ENCODE measurements at regions not wholly inside any gene's neighbourhood (a gene's known extent, or its start where the extent isn't known, plus 50 kb on each side); places are given as distances from the start of the nearest gene placed in this dataset.

- no peaks in the 10 kb centered on the region for H3K36me3 ChIP-seq (ENCODE audit: control insufficient read depth, insufficient read depth, low read length)
- H3K27ac ChIP-seq (ENCODE audit: low read depth, low read length), result no peak overlapping the region
- H3K4me3 ChIP-seq (ENCODE audit: low read depth, low read length), result no peak overlapping the region
- no peaks in the 10 kb centered on the region for H3K4me1 ChIP-seq (ENCODE audit: control insufficient read depth, insufficient read depth, low read length)
- H3K9me3 ChIP-seq (ENCODE audit: control insufficient read depth, insufficient read depth, low read length), result no peaks in the 10 kb centered on the region
- peak in 1 of 6 donors; percentile 26 for DNase-seq (ENCODE audit: low read depth in 4 of 6, low spot score in 6 of 6)
- peaks cover 2% of the 10 kb centered on the region for H3K27me3 ChIP-seq (ENCODE audit: control insufficient read depth, insufficient read depth, low read length)
- WGBS (ENCODE audit: insufficient coverage), result no CpG with 5 or more reads among the region's 4 CpGs
These were observed 175.8 kb upstream of the ATP11B start for GRCh38 chr3:182617500-182617899.

- no peak overlapping the region for H3K27ac ChIP-seq (ENCODE audit: low read depth, low read length)
- H3K4me3 ChIP-seq (ENCODE audit: low read depth, low read length), result no peak overlapping the region
- H3K4me1 ChIP-seq (ENCODE audit: control insufficient read depth, insufficient read depth, low read length), result no peaks in the 10 kb centered on the region
- DNase-seq (ENCODE audit: low read depth in 4 of 6, low spot score in 6 of 6), result peak in 5 of 6 donors; percentile 43 to 91 (median 64)
- 60% methylated on average over 2 of the region's 8 CpGs for WGBS (ENCODE audit: insufficient coverage)
- H3K27me3 ChIP-seq (ENCODE audit: control insufficient read depth, insufficient read depth, low read length), result peaks cover 2% of the 10 kb centered on the region
- H3K36me3 ChIP-seq (ENCODE audit: control insufficient read depth, insufficient read depth, low read length), result no peaks in the 10 kb centered on the region
- no peaks in the 10 kb centered on the region for H3K9me3 ChIP-seq (ENCODE audit: control insufficient read depth, insufficient read depth, low read length)
These were observed 175.1 kb upstream of the ATP11B start for GRCh38 chr3:182618085-182618732.

- Histone ChIP-seq H3K36me3 (ENCODE audit: control insufficient read depth, insufficient read depth, low read length) (no peaks in the 10 kb centered on the region), H3K4me1 (ENCODE audit: control insufficient read depth, insufficient read depth, low read length) (no peaks in the 10 kb centered on the region), H3K27ac (ENCODE audit: low read depth, low read length) (no peak overlapping the region), H3K27me3 (ENCODE audit: control insufficient read depth, insufficient read depth, low read length) (peaks cover 2% of the 10 kb centered on the region), H3K9me3 (ENCODE audit: control insufficient read depth, insufficient read depth, low read length) (no peaks in the 10 kb centered on the region), H3K4me3 (ENCODE audit: low read depth, low read length) (no peak overlapping the region)
- 94% methylated on average over 7 of the region's 9 CpGs for WGBS (ENCODE audit: insufficient coverage)
- DNase-seq (ENCODE audit: low read depth in 4 of 6, low spot score in 6 of 6), result no peak
These were observed 174.2 kb upstream of the ATP11B start for GRCh38 chr3:182618981-182619591.

- peaks cover 1% of the 10 kb centered on the region for H3K27me3 ChIP-seq (ENCODE audit: control insufficient read depth, insufficient read depth, low read length)
- no peak for DNase-seq (ENCODE audit: low read depth in 4 of 6, low spot score in 6 of 6)
- no peak overlapping the region for H3K27ac ChIP-seq (ENCODE audit: low read depth, low read length)
- H3K36me3 ChIP-seq (ENCODE audit: control insufficient read depth, insufficient read depth, low read length), result no peaks in the 10 kb centered on the region
- no peaks in the 10 kb centered on the region for H3K9me3 ChIP-seq (ENCODE audit: control insufficient read depth, insufficient read depth, low read length)
- no peaks in the 10 kb centered on the region for H3K4me1 ChIP-seq (ENCODE audit: control insufficient read depth, insufficient read depth, low read length)
- H3K4me3 ChIP-seq (ENCODE audit: low read depth, low read length), result no peak overlapping the region
These were observed 172.4 kb upstream of the ATP11B start for GRCh38 chr3:182620723-182621434.

GRCh38 chr3:182621435-182622240 is 171.7 kb upstream of the ATP11B start:
- H3K4me1 ChIP-seq (ENCODE audit: control insufficient read depth, insufficient read depth, low read length), result no peaks in the 10 kb centered on the region
- peak in 2 of 6 donors; percentile 29 to 51 for DNase-seq (ENCODE audit: low read depth in 4 of 6, low spot score in 6 of 6)
- H3K4me3 ChIP-seq (ENCODE audit: low read depth, low read length), result no peak overlapping the region
- no peaks in the 10 kb centered on the region for H3K36me3 ChIP-seq (ENCODE audit: control insufficient read depth, insufficient read depth, low read length)
- 36% methylated on average over 1 of the region's 4 CpGs for WGBS (ENCODE audit: insufficient coverage)
- no peaks in the 10 kb centered on the region for H3K27me3 ChIP-seq (ENCODE audit: control insufficient read depth, insufficient read depth, low read length)
- H3K9me3 ChIP-seq (ENCODE audit: control insufficient read depth, insufficient read depth, low read length), result no peaks in the 10 kb centered on the region
- H3K27ac ChIP-seq (ENCODE audit: low read depth, low read length), result no peak overlapping the region

- no peak overlapping the region for H3K27ac ChIP-seq (ENCODE audit: low read depth, low read length)
- H3K4me3 ChIP-seq (ENCODE audit: low read depth, low read length), result no peak overlapping the region
- H3K4me1 ChIP-seq (ENCODE audit: control insufficient read depth, insufficient read depth, low read length), result no peaks in the 10 kb centered on the region
- no peaks in the 10 kb centered on the region for H3K27me3 ChIP-seq (ENCODE audit: control insufficient read depth, insufficient read depth, low read length)
- H3K36me3 ChIP-seq (ENCODE audit: control insufficient read depth, insufficient read depth, low read length), result no peaks in the 10 kb centered on the region
- no peaks in the 10 kb centered on the region for H3K9me3 ChIP-seq (ENCODE audit: control insufficient read depth, insufficient read depth, low read length)
- DNase-seq (ENCODE audit: low read depth in 4 of 6, low spot score in 6 of 6), result no peak
These were observed 171.1 kb upstream of the ATP11B start for GRCh38 chr3:182622241-182622545.

GRCh38 chr3:182626484-182627467 is 166.5 kb upstream of the ATP11B start:
- H3K4me3 ChIP-seq (ENCODE audit: low read depth, low read length), result no peak overlapping the region
- no peaks in the 10 kb centered on the region for H3K4me1 ChIP-seq (ENCODE audit: control insufficient read depth, insufficient read depth, low read length)
- H3K27me3 ChIP-seq (ENCODE audit: control insufficient read depth, insufficient read depth, low read length), result no peaks in the 10 kb centered on the region
- no peaks in the 10 kb centered on the region for H3K36me3 ChIP-seq (ENCODE audit: control insufficient read depth, insufficient read depth, low read length)
- no peak for DNase-seq (ENCODE audit: low read depth in 4 of 6, low spot score in 6 of 6)
- no peak overlapping the region for H3K27ac ChIP-seq (ENCODE audit: low read depth, low read length)
- WGBS (ENCODE audit: insufficient coverage), result no CpG with 5 or more reads among the region's 4 CpGs
- H3K9me3 ChIP-seq (ENCODE audit: control insufficient read depth, insufficient read depth, low read length), result no peaks in the 10 kb centered on the region

- no CpG with 5 or more reads among the region's 2 CpGs for WGBS (ENCODE audit: insufficient coverage)
- H3K27ac ChIP-seq (ENCODE audit: low read depth, low read length), result no peak overlapping the region
- no peak overlapping the region for H3K4me3 ChIP-seq (ENCODE audit: low read depth, low read length)
- H3K9me3 ChIP-seq (ENCODE audit: control insufficient read depth, insufficient read depth, low read length), result no peaks in the 10 kb centered on the region
- no peaks in the 10 kb centered on the region for H3K4me1 ChIP-seq (ENCODE audit: control insufficient read depth, insufficient read depth, low read length)
- no peak for DNase-seq (ENCODE audit: low read depth in 4 of 6, low spot score in 6 of 6)
- H3K27me3 ChIP-seq (ENCODE audit: control insufficient read depth, insufficient read depth, low read length), result no peaks in the 10 kb centered on the region
- H3K36me3 ChIP-seq (ENCODE audit: control insufficient read depth, insufficient read depth, low read length), result no peaks in the 10 kb centered on the region
These were observed 164.8 kb upstream of the ATP11B start for GRCh38 chr3:182628531-182628930.

GRCh38 chr3:182629521-182629920 is 163.8 kb upstream of the ATP11B start:
- no peak for DNase-seq (ENCODE audit: low read depth in 4 of 6, low spot score in 6 of 6)
- Histone ChIP-seq H3K36me3 (ENCODE audit: control insufficient read depth, insufficient read depth, low read length) (no peaks in the 10 kb centered on the region), H3K9me3 (ENCODE audit: control insufficient read depth, insufficient read depth, low read length) (no peaks in the 10 kb centered on the region), H3K4me1 (ENCODE audit: control insufficient read depth, insufficient read depth, low read length) (no peaks in the 10 kb centered on the region), H3K4me3 (ENCODE audit: low read depth, low read length) (no peak overlapping the region), H3K27ac (ENCODE audit: low read depth, low read length) (no peak overlapping the region), H3K27me3 (ENCODE audit: control insufficient read depth, insufficient read depth, low read length) (no peaks in the 10 kb centered on the region)
- 50% methylated on average over 1 of the region's 1 CpG for WGBS (ENCODE audit: insufficient coverage)
